CD14-positive monocyte (primary cell): ENCODE measurements at regions not wholly inside any gene's neighbourhood (a gene's known extent, or its start where the extent isn't known, plus 50 kb on each side); places are given as distances from the start of the nearest gene placed in this dataset.
A peak's percentile ranks its signal among the peaks of the same experiment; 100 is the strongest.
"Not testable (repeated sequence)": the region's sequence is repeated elsewhere in the genome, so short reads cannot be mapped to it uniquely, and the experiment has no call there.

ENCODE experiments used
- DNase-seq, 3 donors: peaks; one replicate each; pipeline ENCODE4 v3.0.0-alpha.2; 2011 to 2022
- H2AFZ ChIP-seq: 2 replicates; pipeline ENCODE4 v1.6.0; 2012; ENCODE audit warnings: mild to moderate bottlenecking, low read depth, low read length, inconsistent platforms; ENCODE audit not compliant: insufficient read depth, poor library complexity, severe bottlenecking
- H3K27ac ChIP-seq, 2 donors: 1 replicate in 1 of 2; 2 replicates in 1 of 2; pipeline ENCODE4 v1.5.1; 2012 to 2013; ENCODE audit warnings: low read length in 2 of 2, control low read depth in 1 of 2, inconsistent platforms in 1 of 2, low read depth in 1 of 2, mild to moderate bottlenecking in 1 of 2
- H3K27me3 ChIP-seq, 2 donors: one replicate each; pipeline versions ENCODE4 v1.6.0 to v1.6.1; 2011 to 2013; ENCODE audit warnings: low read length in 2 of 2; ENCODE audit not compliant: control insufficient read depth in 2 of 2, insufficient read depth in 2 of 2
- H3K36me3 ChIP-seq, 2 donors: replicated peaks in 1 of 2; 1 replicate in 1 of 2; 2 replicates in 1 of 2; pipeline versions ENCODE4 v1.5.1 to v1.6.1; 2012 to 2013; ENCODE audit warnings: low read length in 2 of 2, control low read depth in 1 of 2, inconsistent platforms in 1 of 2, mild to moderate bottlenecking in 1 of 2; ENCODE audit not compliant: insufficient read depth in 2 of 2, control insufficient read depth in 1 of 2
- H3K4me1 ChIP-seq, 2 donors: 1 replicate in 1 of 2; 2 replicates in 1 of 2; pipeline versions ENCODE4 v1.5.1 to v1.6.1; 2012 to 2013; ENCODE audit warnings: low read length in 2 of 2, control low read depth in 1 of 2, inconsistent platforms in 1 of 2, mild to moderate bottlenecking in 1 of 2, moderate library complexity in 1 of 2; ENCODE audit not compliant: insufficient read depth in 2 of 2, control insufficient read depth in 1 of 2
- H3K4me2 ChIP-seq: replicated peaks from 2 replicates; pipeline ENCODE3; 2012; ENCODE audit warnings: low read length, moderate library complexity, mild to moderate bottlenecking; ENCODE audit not compliant: poor library complexity, severe bottlenecking; ENCODE audit errors: extremely low read depth
- H3K4me3 ChIP-seq, 3 experiments: fragments of 200-600 bp in 1 of 3; sonication (generic) in 1 of 3; replicated peaks in 1 of 3; 1 replicate in 2 of 3; 2 replicates in 1 of 3; pipeline ENCODE4 v1.5.1; 2011 to 2013; ENCODE audit warnings: low read length in 3 of 3, mild to moderate bottlenecking in 3 of 3, control low read depth in 2 of 3, low read depth in 2 of 3, inconsistent platforms in 1 of 3, moderate library complexity in 1 of 3
- H3K79me2 ChIP-seq: 2 replicates; pipeline ENCODE4 v1.6.0; 2012; ENCODE audit warnings: mild to moderate bottlenecking, control low read depth, inconsistent platforms, low read length, moderate library complexity; ENCODE audit not compliant: insufficient read depth
- H3K9ac ChIP-seq: 2 replicates; pipeline ENCODE4 v1.6.0; 2017; ENCODE audit warnings: low read length, mild to moderate bottlenecking; ENCODE audit not compliant: insufficient read depth, poor library complexity, severe bottlenecking
- H3K9me3 ChIP-seq, 2 donors: replicated peaks in 1 of 2; 1 replicate in 1 of 2; 2 replicates in 1 of 2; pipeline versions ENCODE4 v1.5.1 to v1.6.1; 2012 to 2013; ENCODE audit warnings: low read length in 2 of 2, control low read depth in 1 of 2; ENCODE audit not compliant: control insufficient read depth in 1 of 2, insufficient read depth in 1 of 2
- H4K20me1 ChIP-seq: 2 replicates; pipeline ENCODE4 v1.6.0; 2012; ENCODE audit warnings: mild to moderate bottlenecking, low read length, control low read depth, moderate library complexity; ENCODE audit not compliant: insufficient read depth
- H3K27ac Mint-ChIP-seq, 7 donors: one replicate each; pipeline ENCODE4 v1.8.0; 2020; ENCODE audit warnings: mild to moderate bottlenecking in 7 of 7, mixed read lengths in 7 of 7, moderate library complexity in 6 of 7, inconsistent platforms in 2 of 7
- H3K27me3 Mint-ChIP-seq, 3 donors: one replicate each; pipeline ENCODE4 v1.8.0; 2021 to 2022; ENCODE audit warnings: low read depth in 3 of 3, mild to moderate bottlenecking in 3 of 3, mixed read lengths in 3 of 3, moderate library complexity in 3 of 3, inconsistent platforms in 1 of 3
- H3K36me3 Mint-ChIP-seq, 2 donors: one replicate each; pipeline ENCODE4 v1.8.0; 2020; ENCODE audit warnings: mixed read lengths in 2 of 2, inconsistent platforms in 1 of 2, mild to moderate bottlenecking in 1 of 2
- H3K4me1 Mint-ChIP-seq: one replicate; pipeline ENCODE4 v1.8.0; 2020; ENCODE audit warnings: mild to moderate bottlenecking, mixed read lengths
- H3K4me3 Mint-ChIP-seq, 2 donors: one replicate each; pipeline ENCODE4 v1.8.0; 2020; ENCODE audit warnings: mild to moderate bottlenecking in 2 of 2, mixed read lengths in 2 of 2, moderate library complexity in 1 of 2
- H3K9me3 Mint-ChIP-seq, 7 donors: one replicate each; pipeline ENCODE4 v1.8.0; 2020 to 2022; ENCODE audit warnings: mixed read lengths in 7 of 7, mild to moderate bottlenecking in 6 of 7, moderate library complexity in 6 of 7, inconsistent platforms in 2 of 7
- CTCF ChIP-seq: fragments of 200-600 bp; IDR thresholded peaks from one replicate; pipeline ENCODE4 v1.8.0; 2022; ENCODE audit warnings: antibody characterized with exemption, mild to moderate bottlenecking
- WGBS: methylation state at CpG from one replicate; pipeline ENCODE4 v1.1.5; 2013; ENCODE audit warnings: missing lambda C conversion rate; ENCODE audit not compliant: insufficient coverage; 5-methylcytosine and 5-hydroxymethylcytosine counted together
- intact Hi-C, 2 donors: fragments of 100-400 bp; cut with micrococcal nuclease; formaldehyde crosslinking; loops; one replicate each; pipeline versions ENCODE4 v1.15.0 to v1.15.1; 2023

DNA sequence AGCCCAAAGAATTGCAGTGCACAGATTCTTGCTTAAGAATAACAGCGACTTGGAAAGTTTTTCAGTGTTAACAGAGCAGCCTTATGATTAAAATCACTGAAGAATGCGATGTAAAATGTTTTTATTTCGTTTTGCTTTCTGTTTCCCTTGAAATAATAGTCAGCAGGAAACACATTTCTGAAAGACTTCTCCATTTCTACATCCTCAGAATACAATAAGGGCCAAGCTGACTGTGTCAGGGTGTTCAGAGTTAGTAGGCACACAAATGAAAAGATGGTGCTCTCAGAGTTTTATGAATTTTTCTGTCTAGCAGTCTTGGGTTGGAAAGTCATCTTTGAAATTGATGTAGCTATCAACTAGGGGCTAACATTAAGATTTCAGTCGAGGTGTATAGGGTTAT is 582.9 kb upstream of the RBFOX1 start:
- H3K27me3 Mint-ChIP-seq: peaks cover 0 to 3% (median 2%) of the 10 kb centered on the region in 3 donors

GRCh38 chr16:6736302-6736701 is 596.3 kb upstream of the RBFOX1 start:
- H3K4me1 ChIP-seq, DNase-seq, H3K27ac Mint-ChIP-seq, H3K9me3 Mint-ChIP-seq, intact Hi-C loops, H3K4me3 ChIP-seq, H3K4me1 Mint-ChIP-seq, H2AFZ ChIP-seq, H3K27me3 ChIP-seq, H3K9me3 ChIP-seq, H3K27me3 Mint-ChIP-seq, H3K36me3 Mint-ChIP-seq, H3K9ac ChIP-seq, H4K20me1 ChIP-seq, H3K4me2 ChIP-seq, H3K36me3 ChIP-seq, H3K79me2 ChIP-seq, H3K27ac ChIP-seq, H3K4me3 Mint-ChIP-seq: not testable (repeated sequence)
- no CpG with 5 or more reads among the region's 2 CpGs for WGBS

More for the DNA sequence above, 582.9 kb upstream of the RBFOX1 start:
- no peaks in the 10 kb centered on the region for H3K79me2 ChIP-seq
- peak overlapping the region in 1 of 7 donors; percentile 19 for H3K27ac Mint-ChIP-seq
- intact Hi-C loops: no loop called here
- no peak for TF ChIP-seq CTCF
- H3K36me3 Mint-ChIP-seq: no peaks in the 10 kb centered on the region
- no peak overlapping the region for H2AFZ ChIP-seq
- H3K4me1 Mint-ChIP-seq: peaks cover 8% of the 10 kb centered on the region
- peak overlapping the region; percentile 43 for H3K4me2 ChIP-seq
- peak overlapping the region in 1 of 2 donors; percentile 34 for H3K27ac ChIP-seq
- no peak overlapping the region for H3K9ac ChIP-seq
- H3K9me3 ChIP-seq: no peaks in the 10 kb centered on the region
- no peak for DNase-seq
- WGBS: 0% methylated on average over 1 of the region's 4 CpGs
- no peaks in the 10 kb centered on the region for H4K20me1 ChIP-seq
- H3K4me3 ChIP-seq: peak overlapping the region in 2 of 3 experiments; percentile 22 to 49
- H3K9me3 Mint-ChIP-seq: peaks cover 0 to 4% (median 1%) of the 10 kb centered on the region in 7 donors
- no peaks in the 10 kb centered on the region for H3K36me3 ChIP-seq
- peak overlapping the region in 1 of 2 donors; percentile 61 for H3K4me3 Mint-ChIP-seq
- no peaks in the 10 kb centered on the region for H3K27me3 ChIP-seq
- H3K4me1 ChIP-seq: peaks cover 0 to 4% of the 10 kb centered on the region in 2 donors
